Neural cell (in vitro differentiated cells): ENCODE measurements at regions not wholly inside any gene's neighbourhood (a gene's known extent, or its start where the extent isn't known, plus 50 kb on each side); places are given as distances from the start of the nearest gene placed in this dataset.

Experiments
- EP300 ChIP-seq: fragments of 450-650 bp; conservative IDR thresholded peaks from 2 replicates; pipeline ENCODE4 v1.6.1; 2014; ENCODE audit warnings: antibody characterized with exemption, mild to moderate bottlenecking, moderate library complexity; ENCODE audit not compliant: poor library complexity, severe bottlenecking
- POLR2AphosphoS5 ChIP-seq: IDR thresholded peaks from 2 replicates; pipeline ENCODE4 v1.6.1; 2012
- TAF1 ChIP-seq: IDR thresholded peaks from 2 replicates; pipeline ENCODE4 v1.6.1; 2012; ENCODE audit warnings: low read depth
- TF ChIP-seq, protein P1 (sequence below): IDR thresholded peaks from 2 replicates; pipeline ENCODE4 v1.6.1; 2012; ENCODE audit warnings: borderline replicate concordance
- TF ChIP-seq, protein P2 (sequence below): fragments of 450-650 bp; IDR thresholded peaks from 2 replicates; pipeline ENCODE4 v1.5.1; 2014; ENCODE audit warnings: antibody characterized with exemption, mild to moderate bottlenecking, moderate library complexity; ENCODE audit not compliant: poor library complexity, severe bottlenecking

DNA sequence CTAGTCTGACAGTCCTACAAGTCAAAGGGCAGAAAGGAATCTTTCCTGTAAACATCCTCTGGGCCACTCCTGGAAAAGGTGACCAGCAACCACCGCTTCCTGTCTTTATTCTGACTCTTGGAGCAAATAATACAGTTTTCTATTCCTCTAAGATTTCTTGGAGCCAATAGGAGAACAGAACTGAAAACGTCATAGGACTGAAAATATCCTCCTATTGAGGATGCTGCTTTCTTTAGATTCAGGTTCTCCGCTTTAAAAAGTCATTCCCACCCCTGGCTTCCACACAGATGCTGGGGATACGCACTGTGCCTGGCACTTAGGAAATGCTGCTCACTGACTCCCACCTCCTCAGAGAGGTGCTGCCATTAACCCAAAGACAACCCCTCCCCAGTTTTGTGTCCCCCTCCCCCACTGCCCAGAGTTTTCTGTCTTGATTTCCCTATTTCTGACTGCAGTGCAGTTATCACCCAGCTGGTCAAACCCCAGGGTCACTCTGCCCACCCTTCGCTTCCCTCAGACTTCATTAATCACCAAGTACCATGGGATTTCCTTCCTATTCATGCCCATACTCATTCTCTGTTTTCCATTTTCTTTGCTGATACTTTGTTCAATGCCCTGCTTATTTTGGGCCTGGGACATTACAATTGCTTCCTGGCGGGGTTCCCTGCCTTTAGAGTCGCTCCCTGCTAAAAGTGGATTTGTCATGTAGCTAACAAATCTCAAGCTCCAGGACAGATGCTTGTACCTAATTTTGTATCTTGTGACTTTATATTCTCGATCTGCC is 82.1 kb upstream of the ARHGAP29 start:
- no peak for TF ChIP-seq TAF1
- TF ChIP-seq, protein P1, sequence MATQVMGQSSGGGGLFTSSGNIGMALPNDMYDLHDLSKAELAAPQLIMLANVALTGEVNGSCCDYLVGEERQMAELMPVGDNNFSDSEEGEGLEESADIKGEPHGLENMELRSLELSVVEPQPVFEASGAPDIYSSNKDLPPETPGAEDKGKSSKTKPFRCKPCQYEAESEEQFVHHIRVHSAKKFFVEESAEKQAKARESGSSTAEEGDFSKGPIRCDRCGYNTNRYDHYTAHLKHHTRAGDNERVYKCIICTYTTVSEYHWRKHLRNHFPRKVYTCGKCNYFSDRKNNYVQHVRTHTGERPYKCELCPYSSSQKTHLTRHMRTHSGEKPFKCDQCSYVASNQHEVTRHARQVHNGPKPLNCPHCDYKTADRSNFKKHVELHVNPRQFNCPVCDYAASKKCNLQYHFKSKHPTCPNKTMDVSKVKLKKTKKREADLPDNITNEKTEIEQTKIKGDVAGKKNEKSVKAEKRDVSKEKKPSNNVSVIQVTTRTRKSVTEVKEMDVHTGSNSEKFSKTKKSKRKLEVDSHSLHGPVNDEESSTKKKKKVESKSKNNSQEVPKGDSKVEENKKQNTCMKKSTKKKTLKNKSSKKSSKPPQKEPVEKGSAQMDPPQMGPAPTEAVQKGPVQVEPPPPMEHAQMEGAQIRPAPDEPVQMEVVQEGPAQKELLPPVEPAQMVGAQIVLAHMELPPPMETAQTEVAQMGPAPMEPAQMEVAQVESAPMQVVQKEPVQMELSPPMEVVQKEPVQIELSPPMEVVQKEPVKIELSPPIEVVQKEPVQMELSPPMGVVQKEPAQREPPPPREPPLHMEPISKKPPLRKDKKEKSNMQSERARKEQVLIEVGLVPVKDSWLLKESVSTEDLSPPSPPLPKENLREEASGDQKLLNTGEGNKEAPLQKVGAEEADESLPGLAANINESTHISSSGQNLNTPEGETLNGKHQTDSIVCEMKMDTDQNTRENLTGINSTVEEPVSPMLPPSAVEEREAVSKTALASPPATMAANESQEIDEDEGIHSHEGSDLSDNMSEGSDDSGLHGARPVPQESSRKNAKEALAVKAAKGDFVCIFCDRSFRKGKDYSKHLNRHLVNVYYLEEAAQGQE = no peak
- no peak for TF ChIP-seq EP300
- TF ChIP-seq, protein P2, sequence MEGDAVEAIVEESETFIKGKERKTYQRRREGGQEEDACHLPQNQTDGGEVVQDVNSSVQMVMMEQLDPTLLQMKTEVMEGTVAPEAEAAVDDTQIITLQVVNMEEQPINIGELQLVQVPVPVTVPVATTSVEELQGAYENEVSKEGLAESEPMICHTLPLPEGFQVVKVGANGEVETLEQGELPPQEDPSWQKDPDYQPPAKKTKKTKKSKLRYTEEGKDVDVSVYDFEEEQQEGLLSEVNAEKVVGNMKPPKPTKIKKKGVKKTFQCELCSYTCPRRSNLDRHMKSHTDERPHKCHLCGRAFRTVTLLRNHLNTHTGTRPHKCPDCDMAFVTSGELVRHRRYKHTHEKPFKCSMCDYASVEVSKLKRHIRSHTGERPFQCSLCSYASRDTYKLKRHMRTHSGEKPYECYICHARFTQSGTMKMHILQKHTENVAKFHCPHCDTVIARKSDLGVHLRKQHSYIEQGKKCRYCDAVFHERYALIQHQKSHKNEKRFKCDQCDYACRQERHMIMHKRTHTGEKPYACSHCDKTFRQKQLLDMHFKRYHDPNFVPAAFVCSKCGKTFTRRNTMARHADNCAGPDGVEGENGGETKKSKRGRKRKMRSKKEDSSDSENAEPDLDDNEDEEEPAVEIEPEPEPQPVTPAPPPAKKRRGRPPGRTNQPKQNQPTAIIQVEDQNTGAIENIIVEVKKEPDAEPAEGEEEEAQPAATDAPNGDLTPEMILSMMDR = no peak
- TF ChIP-seq POLR2AphosphoS5 = no peak
